Vagina (tissue), 2 donors: ENCODE measurements at regions not wholly inside any gene's neighbourhood (a gene's known extent, or its start where the extent isn't known, plus 50 kb on each side); places are given as distances from the start of the nearest gene placed in this dataset.

ENCODE experiments used
- CTCF ChIP-seq, 3 experiments: fragments of 450-650 bp in 2 of 3; fragments of 200-600 bp in 1 of 3; sonication (generic) in 1 of 3; IDR thresholded peaks; one replicate each; pipeline ENCODE4 v1.5.1; 2017 to 2019; ENCODE audit warnings: antibody characterized with exemption in 3 of 3, mild to moderate bottlenecking in 2 of 3, moderate library complexity in 2 of 3
- POLR2A ChIP-seq, 2 donors: fragments of 450-650 bp; IDR thresholded peaks; one replicate each; pipeline ENCODE4 v1.6.1; 2017; ENCODE audit warnings: antibody characterized with exemption in 2 of 2, mild to moderate bottlenecking in 2 of 2, moderate library complexity in 2 of 2
- POLR2AphosphoS5 ChIP-seq, 2 donors: sonication (generic); formaldehyde crosslinking; IDR thresholded peaks; one replicate each; pipeline ENCODE4 v1.9.0; 2017; ENCODE audit warnings: antibody characterized with exemption in 2 of 2, mild to moderate bottlenecking in 2 of 2, low read depth in 1 of 2; ENCODE audit not compliant: insufficient read depth in 1 of 2

- TF ChIP-seq CTCF (IDR thresholded peaks at IDR 0.05) (no peak), POLR2AphosphoS5 (IDR thresholded peaks at IDR 0.05; ENCODE audit: insufficient read depth in 1 of 2, low read depth in 1 of 2) (no peak), POLR2A (IDR thresholded peaks at IDR 0.05) (no peak)
These were observed 107.6 kb upstream of the MCHR2 start for GRCh38 chr6:100101644-100102043.
